ENCODE measurements at regions not wholly inside any gene's neighbourhood (a gene's known extent, or its start where the extent isn't known, plus 50 kb on each side); places are given as distances from the start of the nearest gene placed in this dataset.

DNA sequence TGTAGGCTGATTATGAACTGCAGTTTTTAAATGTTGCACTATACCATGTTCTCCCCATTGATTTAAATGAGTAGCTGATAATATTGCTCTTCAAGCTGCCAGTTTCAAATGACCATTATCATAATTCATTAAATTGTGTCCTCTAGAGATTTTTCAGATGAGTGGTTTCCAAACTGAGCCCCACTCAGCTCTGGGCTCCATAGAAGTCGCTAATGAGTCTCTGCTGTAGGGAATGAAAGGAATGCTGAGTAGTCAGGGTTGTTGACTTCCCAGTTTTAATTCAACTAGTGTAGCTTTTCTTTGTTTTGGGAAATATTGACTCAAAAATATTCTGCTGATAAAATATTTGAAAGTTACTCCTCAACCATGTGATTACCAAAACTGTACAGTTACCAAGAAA is 1081.1 kb downstream of the ARAP2 start:
- no peak for DNase-seq (ENCODE audit: extremely low spot score)
- POLR2A ChIA-PET: no interaction called here
- CTCF ChIA-PET: interaction anchor here (1.3 kb wide), 1 partner anchor 16 kb away, joined by 3 read pairs; no protein-coding TSS in a partner anchor
- TF ChIP-seq, protein P1, sequence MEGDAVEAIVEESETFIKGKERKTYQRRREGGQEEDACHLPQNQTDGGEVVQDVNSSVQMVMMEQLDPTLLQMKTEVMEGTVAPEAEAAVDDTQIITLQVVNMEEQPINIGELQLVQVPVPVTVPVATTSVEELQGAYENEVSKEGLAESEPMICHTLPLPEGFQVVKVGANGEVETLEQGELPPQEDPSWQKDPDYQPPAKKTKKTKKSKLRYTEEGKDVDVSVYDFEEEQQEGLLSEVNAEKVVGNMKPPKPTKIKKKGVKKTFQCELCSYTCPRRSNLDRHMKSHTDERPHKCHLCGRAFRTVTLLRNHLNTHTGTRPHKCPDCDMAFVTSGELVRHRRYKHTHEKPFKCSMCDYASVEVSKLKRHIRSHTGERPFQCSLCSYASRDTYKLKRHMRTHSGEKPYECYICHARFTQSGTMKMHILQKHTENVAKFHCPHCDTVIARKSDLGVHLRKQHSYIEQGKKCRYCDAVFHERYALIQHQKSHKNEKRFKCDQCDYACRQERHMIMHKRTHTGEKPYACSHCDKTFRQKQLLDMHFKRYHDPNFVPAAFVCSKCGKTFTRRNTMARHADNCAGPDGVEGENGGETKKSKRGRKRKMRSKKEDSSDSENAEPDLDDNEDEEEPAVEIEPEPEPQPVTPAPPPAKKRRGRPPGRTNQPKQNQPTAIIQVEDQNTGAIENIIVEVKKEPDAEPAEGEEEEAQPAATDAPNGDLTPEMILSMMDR (IDR thresholded peaks at IDR 0.05; ENCODE audit: control extremely low read depth, extremely low read depth, low read depth, missing control alignments): no peak

DNA sequence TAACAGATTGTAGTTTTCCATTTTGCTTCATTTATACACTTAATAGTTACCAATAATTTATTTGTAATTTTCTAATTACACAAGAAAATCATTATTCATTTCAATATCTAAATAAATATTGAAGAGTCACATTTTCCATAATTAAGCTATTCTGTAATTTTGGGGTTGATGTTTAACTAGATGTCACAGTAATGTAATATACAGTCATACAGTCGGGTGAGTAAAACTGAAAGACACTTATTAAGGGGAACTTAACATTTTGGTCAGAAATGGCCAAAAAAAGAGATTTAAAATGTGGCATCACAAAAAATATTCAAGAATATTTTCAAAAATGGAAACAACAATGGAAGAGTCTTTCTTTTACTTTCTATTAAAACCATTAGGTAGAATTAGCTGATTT is 1080.3 kb downstream of the ARAP2 start:
- CTCF ChIA-PET: no interaction called here
- POLR2A ChIA-PET: no interaction called here
- TF ChIP-seq, protein P1 (IDR thresholded peaks at IDR 0.05; ENCODE audit: control extremely low read depth, extremely low read depth, low read depth, missing control alignments): no peak
- DNase-seq (ENCODE audit: extremely low spot score): no peak

DNA sequence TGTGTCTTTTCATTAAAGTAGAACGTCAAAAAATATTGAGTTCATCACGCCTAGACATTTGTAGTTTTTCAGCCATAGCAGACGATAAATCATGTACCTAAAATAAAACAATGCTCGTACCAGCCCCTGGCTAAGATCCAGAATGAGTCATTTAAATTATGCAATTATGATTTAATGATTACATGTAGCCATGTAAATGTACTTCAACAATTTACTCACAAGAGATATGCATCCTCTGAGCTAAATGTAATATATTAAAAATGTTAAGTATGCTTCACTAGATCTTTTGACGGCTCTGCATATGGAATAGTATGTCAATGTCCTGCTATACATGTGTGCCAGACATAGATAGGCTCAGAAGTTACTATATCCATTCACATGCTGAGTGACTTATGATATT is 1077.8 kb downstream of the ARAP2 start:
- ChIA-PET CTCF (no interaction called here), POLR2A (no interaction called here)
- no peak for DNase-seq (ENCODE audit: extremely low spot score)
- TF ChIP-seq, protein P1 (IDR thresholded peaks at IDR 0.05; ENCODE audit: control extremely low read depth, extremely low read depth, low read depth, missing control alignments): no peak

DNA sequence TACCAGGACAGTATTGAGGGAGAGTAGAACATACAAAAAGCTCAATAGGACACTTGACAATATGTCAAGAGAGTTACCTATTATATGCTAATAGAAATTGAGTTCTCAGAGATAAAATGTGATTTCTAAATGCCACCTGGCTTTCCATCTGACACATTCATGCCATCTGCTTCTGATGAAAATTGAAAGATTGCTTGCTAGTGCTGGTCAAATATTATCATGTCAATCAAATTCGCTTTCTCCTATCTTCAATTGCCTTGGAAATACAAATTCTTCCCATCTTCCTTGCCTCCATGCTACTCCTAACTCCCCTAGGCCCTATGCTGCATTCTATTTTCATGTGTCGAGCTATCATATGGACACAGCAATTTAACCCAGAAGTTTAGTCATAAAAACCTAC is 1076.9 kb downstream of the ARAP2 start:
- CTCF ChIA-PET: no interaction called here
- TF ChIP-seq, protein P1 (IDR thresholded peaks at IDR 0.05; ENCODE audit: control extremely low read depth, extremely low read depth, low read depth, missing control alignments): no peak

DNA sequence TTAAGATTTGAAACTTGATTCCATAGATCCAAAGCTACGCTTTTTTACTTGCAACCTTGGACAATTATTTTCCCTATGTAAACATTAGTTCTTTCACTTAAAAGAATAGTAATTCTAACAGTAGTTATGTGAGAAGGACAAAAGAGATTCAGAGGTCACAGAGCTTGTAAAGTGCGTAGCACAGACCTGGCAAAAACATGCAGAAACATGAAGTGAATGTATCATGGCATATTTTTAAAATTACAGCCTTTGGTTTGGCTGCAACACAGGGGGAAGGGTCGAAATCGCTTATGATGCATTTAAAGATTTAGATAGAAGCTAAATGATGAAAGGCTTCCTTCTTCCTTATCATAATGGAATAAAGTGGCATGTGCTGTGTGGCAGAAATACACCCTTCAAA is 1068.8 kb downstream of the ARAP2 start:
- TF ChIP-seq, protein P1 (IDR thresholded peaks at IDR 0.05; ENCODE audit: control extremely low read depth, extremely low read depth, low read depth, missing control alignments): no peak
- CTCF ChIA-PET: no interaction called here
- POLR2A ChIA-PET: no interaction called here
- no peak for DNase-seq (ENCODE audit: extremely low spot score)

More for the DNA sequence above, 1076.9 kb downstream of the ARAP2 start:
- POLR2A ChIA-PET: no interaction called here
- no peak for DNase-seq (ENCODE audit: extremely low spot score)

DNA sequence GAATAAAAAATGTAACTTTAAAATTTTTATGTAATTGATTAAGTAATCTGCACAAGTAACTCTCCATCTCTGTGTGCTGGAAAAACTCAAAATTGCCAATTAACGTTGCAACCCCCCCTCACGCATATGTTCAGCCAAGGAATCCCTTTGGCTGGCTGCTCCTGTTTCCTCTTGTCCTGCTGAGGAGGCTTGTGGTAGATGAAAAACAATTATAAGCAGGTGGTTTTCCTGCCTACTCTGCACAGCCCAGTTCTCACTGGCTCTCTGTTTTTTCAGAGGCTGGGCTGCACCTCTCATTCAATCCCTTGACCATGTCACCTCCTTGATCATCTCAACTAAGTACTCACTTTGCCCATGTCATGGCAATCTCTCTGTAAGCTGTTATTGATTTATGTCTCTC is 1068.4 kb downstream of the ARAP2 start:
- no peak for DNase-seq (ENCODE audit: extremely low spot score)
- ChIA-PET POLR2A (no interaction called here), CTCF (no interaction called here)
- TF ChIP-seq, protein P1 (IDR thresholded peaks at IDR 0.05; ENCODE audit: control extremely low read depth, extremely low read depth, low read depth, missing control alignments): no peak

DNA sequence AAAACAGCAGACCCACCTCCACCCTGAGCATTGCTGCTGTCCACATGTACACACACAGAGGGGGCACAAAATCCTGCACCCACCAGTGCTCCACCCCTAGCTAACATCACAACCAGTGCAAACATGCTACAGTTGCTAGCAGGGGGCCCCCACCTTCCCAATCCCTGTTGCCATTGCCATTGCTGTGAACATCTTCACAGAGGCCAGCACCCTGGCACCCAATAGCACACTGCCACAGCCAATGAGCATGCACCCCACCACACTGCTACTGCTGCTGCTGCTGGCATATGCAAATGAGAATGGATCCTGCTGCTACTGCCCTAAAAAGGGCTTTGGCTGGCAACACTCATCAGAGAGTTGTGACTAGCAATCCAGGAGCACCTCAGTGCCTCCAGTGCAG is 1061.9 kb downstream of the ARAP2 start:
- TF ChIP-seq, protein P1 (IDR thresholded peaks at IDR 0.05; ENCODE audit: control extremely low read depth, extremely low read depth, low read depth, missing control alignments): no peak
- ChIA-PET POLR2A (no interaction called here), CTCF (no interaction called here)
- no peak for DNase-seq (ENCODE audit: extremely low spot score)
